Loucy (cell line): ENCODE measurements at regions not wholly inside any gene's neighbourhood (a gene's known extent, or its start where the extent isn't known, plus 50 kb on each side); places are given as distances from the start of the nearest gene placed in this dataset.

Experiments
- CTCF ChIP-seq: fragments of 200-600 bp; sonication (generic); conservative IDR thresholded peaks from 2 replicates; pipeline ENCODE4 v1.5.1; 2014; ENCODE audit warnings: mild to moderate bottlenecking, antibody characterized with exemption, low read length
- EZH2phosphoT487 ChIP-seq: fragments of 200-600 bp; IDR thresholded peaks from 2 replicates; pipeline ENCODE4 v1.6.1; 2018; ENCODE audit warnings: antibody characterized with exemption, mild to moderate bottlenecking, moderate library complexity, borderline replicate concordance

GRCh38 chr5:121478636-121479035, 373.0 kb upstream of the FTMT start:
- no peak for TF ChIP-seq CTCF
- TF ChIP-seq EZH2phosphoT487 = no peak
